ENCODE measurements at regions not wholly inside any gene's neighbourhood (a gene's known extent, or its start where the extent isn't known, plus 50 kb on each side); places are given as distances from the start of the nearest gene placed in this dataset.

DNA sequence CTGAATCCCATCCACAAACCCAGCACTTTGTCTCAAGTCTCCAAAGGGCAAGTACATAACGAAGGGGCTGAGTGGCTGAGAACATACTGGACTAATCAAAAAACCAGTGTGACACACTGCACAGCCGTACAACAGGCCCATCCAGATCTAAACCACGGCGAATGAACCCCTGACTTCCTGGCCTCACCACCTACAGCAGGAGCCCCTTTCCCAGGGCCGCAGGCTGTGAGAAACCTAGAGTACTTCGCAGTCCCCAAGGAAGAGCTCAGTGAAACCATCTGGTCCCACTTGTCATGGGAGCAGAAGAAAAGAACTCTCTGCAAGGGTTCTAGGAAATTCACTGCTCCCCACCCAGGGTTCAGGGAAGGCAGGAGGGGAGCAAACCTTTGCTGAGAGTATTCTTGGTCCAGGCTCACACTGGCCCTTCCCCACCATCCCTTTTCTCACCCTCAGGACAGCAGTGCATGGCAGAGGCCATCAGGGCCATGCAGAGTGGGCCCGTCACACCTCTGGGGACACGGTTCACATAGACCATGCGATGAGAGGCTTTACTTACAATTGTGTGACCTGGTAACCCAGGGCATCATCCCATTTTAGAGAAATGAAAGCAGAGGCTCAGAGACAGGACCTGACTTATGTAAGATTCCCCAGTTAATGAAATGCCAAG, 192.8 kb downstream of the BCL11B start:
- Histone ChIP-seq H3K4me2 (ENCODE audit: low read length) (no peak overlapping the region), H3K27ac (no peak overlapping the region), H3K36me3 (ENCODE audit: control insufficient read depth, insufficient read depth, low read length) (no peaks in the 10 kb centered on the region), H3K9ac (no peak overlapping the region), H2AFZ (no peak overlapping the region), H3K4me1 (no peaks in the 10 kb centered on the region), H3K79me2 (no peaks in the 10 kb centered on the region), H3K9me3 (ENCODE audit: control insufficient read depth, low read length) (no peaks in the 10 kb centered on the region), H3K27me3 (ENCODE audit: control insufficient read depth, insufficient read depth, low read length) (no peaks in the 10 kb centered on the region), H3K4me3 (ENCODE audit: low read depth, low read length) (no peak overlapping the region)
- TF ChIP-seq, protein P1, sequence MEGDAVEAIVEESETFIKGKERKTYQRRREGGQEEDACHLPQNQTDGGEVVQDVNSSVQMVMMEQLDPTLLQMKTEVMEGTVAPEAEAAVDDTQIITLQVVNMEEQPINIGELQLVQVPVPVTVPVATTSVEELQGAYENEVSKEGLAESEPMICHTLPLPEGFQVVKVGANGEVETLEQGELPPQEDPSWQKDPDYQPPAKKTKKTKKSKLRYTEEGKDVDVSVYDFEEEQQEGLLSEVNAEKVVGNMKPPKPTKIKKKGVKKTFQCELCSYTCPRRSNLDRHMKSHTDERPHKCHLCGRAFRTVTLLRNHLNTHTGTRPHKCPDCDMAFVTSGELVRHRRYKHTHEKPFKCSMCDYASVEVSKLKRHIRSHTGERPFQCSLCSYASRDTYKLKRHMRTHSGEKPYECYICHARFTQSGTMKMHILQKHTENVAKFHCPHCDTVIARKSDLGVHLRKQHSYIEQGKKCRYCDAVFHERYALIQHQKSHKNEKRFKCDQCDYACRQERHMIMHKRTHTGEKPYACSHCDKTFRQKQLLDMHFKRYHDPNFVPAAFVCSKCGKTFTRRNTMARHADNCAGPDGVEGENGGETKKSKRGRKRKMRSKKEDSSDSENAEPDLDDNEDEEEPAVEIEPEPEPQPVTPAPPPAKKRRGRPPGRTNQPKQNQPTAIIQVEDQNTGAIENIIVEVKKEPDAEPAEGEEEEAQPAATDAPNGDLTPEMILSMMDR (IDR thresholded peaks at IDR 0.05): no peak

GRCh38 chr14:99080306-99080705, 191.7 kb downstream of the BCL11B start:
- H3K9ac ChIP-seq: no peak overlapping the region
- no peaks in the 10 kb centered on the region for H3K27me3 ChIP-seq (ENCODE audit: control insufficient read depth, insufficient read depth, low read length)
- H3K27ac ChIP-seq: no peak overlapping the region
- no peaks in the 10 kb centered on the region for H3K36me3 ChIP-seq (ENCODE audit: control insufficient read depth, insufficient read depth, low read length)
- H3K4me2 ChIP-seq (ENCODE audit: low read length): no peak overlapping the region
- H2AFZ ChIP-seq: no peak overlapping the region
- no peaks in the 10 kb centered on the region for H3K9me3 ChIP-seq (ENCODE audit: control insufficient read depth, low read length)
- no peak overlapping the region for H3K4me3 ChIP-seq (ENCODE audit: low read depth, low read length)
- H3K4me1 ChIP-seq: no peaks in the 10 kb centered on the region
- TF ChIP-seq, protein P1 (IDR thresholded peaks at IDR 0.05): no peak
- no peaks in the 10 kb centered on the region for H3K79me2 ChIP-seq

DNA sequence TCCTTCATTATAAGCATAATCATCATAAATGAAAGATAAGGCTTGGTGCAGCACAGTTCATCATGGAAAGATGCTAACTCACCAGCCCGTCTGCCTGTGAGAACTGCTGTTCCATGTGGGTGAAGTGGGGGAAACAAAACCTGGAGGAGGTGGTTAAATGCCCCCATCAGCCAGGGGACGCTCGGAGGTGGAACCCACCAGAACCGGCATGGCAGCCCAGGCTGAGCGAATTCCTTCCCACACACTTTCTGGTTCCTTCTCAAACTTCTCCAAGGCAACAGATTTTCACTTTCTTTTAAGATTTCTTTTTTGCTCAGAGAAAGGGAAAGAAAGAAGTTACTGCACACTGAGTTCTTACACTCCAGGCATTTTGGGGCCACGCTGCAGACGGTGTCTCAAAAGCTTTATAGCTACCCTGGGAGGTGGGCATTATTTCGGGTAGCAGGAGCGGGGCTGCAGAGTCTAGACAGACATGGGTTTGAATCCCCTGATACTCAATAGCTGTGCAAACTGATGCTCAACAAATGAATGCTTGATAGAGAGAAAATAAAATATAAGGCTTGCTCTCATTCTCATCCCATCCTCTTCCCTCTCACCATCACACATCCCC, 190.7 kb downstream of the BCL11B start:
- Histone ChIP-seq H3K9ac (no peak overlapping the region), H3K4me3 (ENCODE audit: low read depth, low read length) (no peak overlapping the region), H3K9me3 (ENCODE audit: control insufficient read depth, low read length) (no peaks in the 10 kb centered on the region), H3K4me2 (ENCODE audit: low read length) (no peak overlapping the region), H3K36me3 (ENCODE audit: control insufficient read depth, insufficient read depth, low read length) (no peaks in the 10 kb centered on the region), H3K79me2 (no peaks in the 10 kb centered on the region), H3K27me3 (ENCODE audit: control insufficient read depth, insufficient read depth, low read length) (no peaks in the 10 kb centered on the region), H3K27ac (no peak overlapping the region), H2AFZ (no peak overlapping the region), H3K4me1 (no peaks in the 10 kb centered on the region)
- TF ChIP-seq, protein P1 (IDR thresholded peaks at IDR 0.05): no peak

GRCh38 chr14:99081880-99082279, 190.1 kb downstream of the BCL11B start:
- TF ChIP-seq, protein P1 (IDR thresholded peaks at IDR 0.05): no peak
- Histone ChIP-seq H3K9ac (no peak overlapping the region), H3K4me1 (no peaks in the 10 kb centered on the region), H2AFZ (no peak overlapping the region), H3K27ac (no peak overlapping the region), H3K4me3 (ENCODE audit: low read depth, low read length) (no peak overlapping the region), H3K79me2 (no peaks in the 10 kb centered on the region), H3K27me3 (ENCODE audit: control insufficient read depth, insufficient read depth, low read length) (no peaks in the 10 kb centered on the region), H3K36me3 (ENCODE audit: control insufficient read depth, insufficient read depth, low read length) (no peaks in the 10 kb centered on the region), H3K4me2 (ENCODE audit: low read length) (no peak overlapping the region), H3K9me3 (ENCODE audit: control insufficient read depth, low read length) (no peaks in the 10 kb centered on the region)
